ENCODE measurements at regions not wholly inside any gene's neighbourhood (a gene's known extent, or its start where the extent isn't known, plus 50 kb on each side); places are given as distances from the start of the nearest gene placed in this dataset.

- TF ChIP-seq CTCF (conservative IDR thresholded peaks at IDR 0.05) (no peak), ZFX (IDR thresholded peaks at IDR 0.05) (no peak)
Observed at GRCh38 chr5:73363911-73364730, 84.5 kb downstream of the FOXD1 start.
